GM23338 (cell line): ENCODE measurements at regions not wholly inside any gene's neighbourhood (a gene's known extent, or its start where the extent isn't known, plus 50 kb on each side); places are given as distances from the start of the nearest gene placed in this dataset.
"Not testable (repeated sequence)": the region's sequence is repeated elsewhere in the genome, so short reads cannot be mapped to it uniquely, and the experiment has no call there.

Experiments used
- ATAC-seq: fragments of 200-7000 bp; cut with Tn5 transposase; 3 replicates; pipeline ENCODE4 v1.9.1; 2020
- DNase-seq: peaks from one replicate; pipeline ENCODE4 v3.0.0-alpha.2; 2015; ENCODE audit warnings: low spot score
- H2AFZ ChIP-seq: fragments of 200-600 bp; sonication (generic); 2 replicates; pipeline ENCODE4 v1.8.0; 2016; ENCODE audit warnings: antibody characterized with exemption, mild to moderate bottlenecking, moderate library complexity
- H3F3A ChIP-seq: fragments of 200-600 bp; sonication (generic); replicated peaks from 2 replicates; pipeline ENCODE4 v1.8.0; 2017; ENCODE audit warnings: antibody characterized with exemption, mixed run types, low read depth
- H3K27ac ChIP-seq: fragments of 200-600 bp; sonication (generic); 2 replicates; pipeline ENCODE4 v1.6.1; 2016; ENCODE audit warnings: low read depth
- H3K27me3 ChIP-seq: fragments of 200-600 bp; sonication (generic); 2 replicates; pipeline ENCODE4 v1.8.0; 2016; ENCODE audit warnings: mild to moderate bottlenecking, mixed run types, moderate library complexity; ENCODE audit not compliant: insufficient read depth
- H3K36me3 ChIP-seq: fragments of 200-600 bp; sonication (generic); 2 replicates; pipeline ENCODE4 v1.8.0; 2016; ENCODE audit warnings: mild to moderate bottlenecking; ENCODE audit not compliant: insufficient read depth
- H3K4me1 ChIP-seq: fragments of 200-600 bp; sonication (generic); 2 replicates; pipeline ENCODE4 v1.8.0; 2016; ENCODE audit warnings: mild to moderate bottlenecking, moderate library complexity; ENCODE audit not compliant: insufficient read depth
- H3K4me2 ChIP-seq: fragments of 200-600 bp; sonication (generic); 2 replicates; pipeline ENCODE4 v1.7.1; 2017; ENCODE audit warnings: mixed run types
- H3K4me3 ChIP-seq: fragments of 200-600 bp; sonication (generic); 2 replicates; pipeline ENCODE4 v1.6.1; 2016; ENCODE audit warnings: mixed run types
- H3K79me2 ChIP-seq: fragments of 200-600 bp; sonication (generic); replicated peaks from 2 replicates; pipeline ENCODE4 v1.8.0; 2017; ENCODE audit warnings: mild to moderate bottlenecking; ENCODE audit not compliant: insufficient read depth
- H3K9me2 ChIP-seq: fragments of 200-600 bp; sonication (generic); 2 replicates; pipeline ENCODE4 v1.8.0; 2017; ENCODE audit not compliant: insufficient read depth
- H4K20me1 ChIP-seq: fragments of 200-600 bp; sonication (generic); replicated peaks from 2 replicates; pipeline ENCODE4 v1.8.0; 2017; ENCODE audit warnings: mild to moderate bottlenecking; ENCODE audit not compliant: insufficient read depth
- H3K27ac Mint-ChIP-seq: 2 replicates; pipeline ENCODE4 v1.8.0; 2020; ENCODE audit warnings: inconsistent platforms, mild to moderate bottlenecking, moderate library complexity, mixed read lengths
- H3K27me3 Mint-ChIP-seq: 3 replicates; pipeline ENCODE4 v1.8.0; 2022; ENCODE audit warnings: low read depth, mild to moderate bottlenecking, moderate library complexity, mixed read lengths, inconsistent platforms; ENCODE audit not compliant: insufficient read depth, poor library complexity
- H3K36me3 Mint-ChIP-seq: 3 replicates; pipeline ENCODE4 v1.8.0; 2021; ENCODE audit warnings: low read depth, mild to moderate bottlenecking, inconsistent platforms, moderate library complexity, mixed read lengths
- H3K4me1 Mint-ChIP-seq: 3 replicates; pipeline ENCODE4 v1.8.0; 2020; ENCODE audit warnings: mild to moderate bottlenecking, inconsistent platforms, mixed read lengths
- H3K4me3 Mint-ChIP-seq: 3 replicates; pipeline ENCODE4 v1.8.0; 2021; ENCODE audit warnings: moderate library complexity, mild to moderate bottlenecking, inconsistent platforms, mixed read lengths
- H3K9me3 Mint-ChIP-seq: 3 replicates; pipeline ENCODE4 v1.8.0; 2020; ENCODE audit warnings: moderate library complexity, mild to moderate bottlenecking, inconsistent platforms, mixed read lengths
- CREB1 ChIP-seq: fragments of 250-450 bp; sonication (Bioruptor Pico); IDR thresholded peaks from 2 replicates; pipeline ENCODE4 v1.5.0; 2020; ENCODE audit warnings: low read depth, mild to moderate bottlenecking, moderate library complexity
- ETS1 ChIP-seq: IDR thresholded peaks from 2 replicates; pipeline ENCODE4 v1.6.1; 2016; ENCODE audit warnings: antibody characterized with exemption
- EZH2 ChIP-seq: fragments of 200-600 bp; sonication (generic); IDR thresholded peaks from one replicate; pipeline ENCODE4 v1.8.0; 2017; ENCODE audit warnings: antibody characterized with exemption, mild to moderate bottlenecking, low read depth; ENCODE audit not compliant: unreplicated experiment
- NANOG ChIP-seq: IDR thresholded peaks from 2 replicates; pipeline ENCODE4 v1.6.1; 2016; ENCODE audit warnings: antibody characterized with exemption, borderline replicate concordance
- POLR2AphosphoS5 ChIP-seq: IDR thresholded peaks from 2 replicates; pipeline ENCODE4 v1.6.1; 2016; ENCODE audit warnings: antibody characterized with exemption, low read depth
- STAT1 ChIP-seq: IDR thresholded peaks from one replicate; pipeline ENCODE4 v1.6.1; 2016; ENCODE audit warnings: antibody characterized with exemption; ENCODE audit not compliant: unreplicated experiment
- ZNF114 ChIP-seq: fragments of 250-450 bp; sonication (Bioruptor Pico); IDR thresholded peaks from 2 replicates; pipeline ENCODE4 v1.5.0; 2020; ENCODE audit warnings: mild to moderate bottlenecking, moderate library complexity
- ZNF331 ChIP-seq: fragments of 250-450 bp; sonication (Bioruptor Pico); IDR thresholded peaks from 2 replicates; pipeline ENCODE4 v1.5.0; 2020; ENCODE audit warnings: low read depth, mild to moderate bottlenecking, moderate library complexity
- TF ChIP-seq, protein P1 (sequence below): IDR thresholded peaks from one replicate; pipeline ENCODE4 v1.6.1; 2018; ENCODE audit warnings: antibody characterized with exemption; ENCODE audit not compliant: unreplicated experiment
- TF ChIP-seq, protein P2 (sequence below), 2 experiments: fragments of 200-600 bp in 1 of 2; sonication (generic) in 1 of 2; conservative IDR thresholded peaks; 2 replicates each; pipeline versions ENCODE4 v1.5.1 to v1.6.1; 2016 to 2017; ENCODE audit warnings: antibody characterized with exemption in 2 of 2, low read depth in 2 of 2, mild to moderate bottlenecking in 2 of 2, moderate library complexity in 1 of 2

GRCh38 chr9:81307791-81308190 is 381.6 kb downstream of the TLE1 start:
- H3K27ac Mint-ChIP-seq, ATAC-seq, H3K4me3 Mint-ChIP-seq, H3F3A ChIP-seq, H3K27me3 Mint-ChIP-seq, H3K27ac ChIP-seq, H3K4me1 Mint-ChIP-seq, H3K4me2 ChIP-seq, H3K36me3 Mint-ChIP-seq, H4K20me1 ChIP-seq, H3K4me3 ChIP-seq, H3K9me3 Mint-ChIP-seq, H3K79me2 ChIP-seq, H3K27me3 ChIP-seq, H3K36me3 ChIP-seq, DNase-seq, H3K4me1 ChIP-seq, H3K9me2 ChIP-seq, H2AFZ ChIP-seq: not testable (repeated sequence)

- Histone ChIP-seq H4K20me1 (no peaks in the 10 kb centered on the region), H3F3A (no peaks in the 10 kb centered on the region), H3K27me3 (no peaks in the 10 kb centered on the region), H3K4me1 (no peaks in the 10 kb centered on the region), H3K79me2 (no peaks in the 10 kb centered on the region), H3K27ac (no peak overlapping the region), H2AFZ (no peak overlapping the region), H3K4me2 (no peak overlapping the region), H3K4me3 (no peak overlapping the region), H3K36me3 (no peaks in the 10 kb centered on the region), H3K9me2 (peaks cover 4% of the 10 kb centered on the region; the same call in 1 of the 2 replicates)
- ATAC-seq, result no peak
- no peaks in the 10 kb centered on the region; the same call in 2 of the 3 replicates for H3K9me3 Mint-ChIP-seq
- no peak overlapping the region for H3K4me3 Mint-ChIP-seq
- no peaks in the 10 kb centered on the region for H3K27me3 Mint-ChIP-seq
- no peak for TF ChIP-seq NANOG
- no peak for TF ChIP-seq EZH2
- TF ChIP-seq CREB1 (CRISPR knock-in tag), result no peak
- TF ChIP-seq ZNF114, result no peak
- no peak for TF ChIP-seq POLR2AphosphoS5
- no peak for DNase-seq
- no peaks in the 10 kb centered on the region for H3K4me1 Mint-ChIP-seq
- no peak overlapping the region for H3K27ac Mint-ChIP-seq
- no peaks in the 10 kb centered on the region for H3K36me3 Mint-ChIP-seq
Observed at GRCh38 chr9:81305561-81306182, 383.7 kb downstream of the TLE1 start.

DNA sequence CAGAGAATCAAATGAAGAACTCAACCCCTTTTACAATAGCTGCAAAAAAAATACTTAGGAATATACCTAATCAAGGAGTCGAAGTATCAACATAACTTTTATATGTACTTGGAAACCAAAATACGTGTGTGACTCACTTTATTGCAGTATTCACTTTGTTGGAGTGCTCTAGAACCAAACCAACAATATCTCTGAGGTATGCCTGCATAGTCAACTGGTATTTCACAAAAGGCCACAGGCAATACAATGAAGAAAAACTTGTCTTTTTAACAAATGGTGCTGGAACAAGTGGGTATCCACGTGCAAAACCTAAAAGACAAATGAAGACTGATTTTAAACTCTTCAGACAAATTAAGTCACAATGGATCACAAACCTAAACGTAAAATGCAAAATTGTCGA is 385.7 kb downstream of the TLE1 start:
- H3F3A ChIP-seq, result no peaks in the 10 kb centered on the region
- H3K4me2 ChIP-seq, result no peak overlapping the region
- no peaks in the 10 kb centered on the region for H3K27me3 Mint-ChIP-seq
- H4K20me1 ChIP-seq, result no peaks in the 10 kb centered on the region
- H3K9me2 ChIP-seq, result no peaks in the 10 kb centered on the region
- no peak overlapping the region for H2AFZ ChIP-seq
- H3K36me3 Mint-ChIP-seq, result peaks cover 4% of the 10 kb centered on the region; the same call in 1 of the 3 replicates
- H3K36me3 ChIP-seq, result no peaks in the 10 kb centered on the region
- no peaks in the 10 kb centered on the region for H3K4me1 Mint-ChIP-seq
- no peaks in the 10 kb centered on the region for H3K79me2 ChIP-seq
- H3K27ac Mint-ChIP-seq, result no peak overlapping the region
- H3K27me3 ChIP-seq, result no peaks in the 10 kb centered on the region
- H3K9me3 Mint-ChIP-seq, result peaks cover 8% of the 10 kb centered on the region; the same call in 2 of the 3 replicates
- H3K27ac ChIP-seq, result no peak overlapping the region
- ATAC-seq, result no peak
- no peak overlapping the region for H3K4me3 ChIP-seq
- DNase-seq, result no peak
- no peaks in the 10 kb centered on the region for H3K4me1 ChIP-seq
- no peak overlapping the region for H3K4me3 Mint-ChIP-seq
- TF ChIP-seq ETS1, result no peak
- TF ChIP-seq NANOG, result no peak
- TF ChIP-seq, protein P1, sequence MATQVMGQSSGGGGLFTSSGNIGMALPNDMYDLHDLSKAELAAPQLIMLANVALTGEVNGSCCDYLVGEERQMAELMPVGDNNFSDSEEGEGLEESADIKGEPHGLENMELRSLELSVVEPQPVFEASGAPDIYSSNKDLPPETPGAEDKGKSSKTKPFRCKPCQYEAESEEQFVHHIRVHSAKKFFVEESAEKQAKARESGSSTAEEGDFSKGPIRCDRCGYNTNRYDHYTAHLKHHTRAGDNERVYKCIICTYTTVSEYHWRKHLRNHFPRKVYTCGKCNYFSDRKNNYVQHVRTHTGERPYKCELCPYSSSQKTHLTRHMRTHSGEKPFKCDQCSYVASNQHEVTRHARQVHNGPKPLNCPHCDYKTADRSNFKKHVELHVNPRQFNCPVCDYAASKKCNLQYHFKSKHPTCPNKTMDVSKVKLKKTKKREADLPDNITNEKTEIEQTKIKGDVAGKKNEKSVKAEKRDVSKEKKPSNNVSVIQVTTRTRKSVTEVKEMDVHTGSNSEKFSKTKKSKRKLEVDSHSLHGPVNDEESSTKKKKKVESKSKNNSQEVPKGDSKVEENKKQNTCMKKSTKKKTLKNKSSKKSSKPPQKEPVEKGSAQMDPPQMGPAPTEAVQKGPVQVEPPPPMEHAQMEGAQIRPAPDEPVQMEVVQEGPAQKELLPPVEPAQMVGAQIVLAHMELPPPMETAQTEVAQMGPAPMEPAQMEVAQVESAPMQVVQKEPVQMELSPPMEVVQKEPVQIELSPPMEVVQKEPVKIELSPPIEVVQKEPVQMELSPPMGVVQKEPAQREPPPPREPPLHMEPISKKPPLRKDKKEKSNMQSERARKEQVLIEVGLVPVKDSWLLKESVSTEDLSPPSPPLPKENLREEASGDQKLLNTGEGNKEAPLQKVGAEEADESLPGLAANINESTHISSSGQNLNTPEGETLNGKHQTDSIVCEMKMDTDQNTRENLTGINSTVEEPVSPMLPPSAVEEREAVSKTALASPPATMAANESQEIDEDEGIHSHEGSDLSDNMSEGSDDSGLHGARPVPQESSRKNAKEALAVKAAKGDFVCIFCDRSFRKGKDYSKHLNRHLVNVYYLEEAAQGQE, result no peak
- TF ChIP-seq STAT1, result no peak
- TF ChIP-seq ZNF114, result no peak
- TF ChIP-seq, protein P2, sequence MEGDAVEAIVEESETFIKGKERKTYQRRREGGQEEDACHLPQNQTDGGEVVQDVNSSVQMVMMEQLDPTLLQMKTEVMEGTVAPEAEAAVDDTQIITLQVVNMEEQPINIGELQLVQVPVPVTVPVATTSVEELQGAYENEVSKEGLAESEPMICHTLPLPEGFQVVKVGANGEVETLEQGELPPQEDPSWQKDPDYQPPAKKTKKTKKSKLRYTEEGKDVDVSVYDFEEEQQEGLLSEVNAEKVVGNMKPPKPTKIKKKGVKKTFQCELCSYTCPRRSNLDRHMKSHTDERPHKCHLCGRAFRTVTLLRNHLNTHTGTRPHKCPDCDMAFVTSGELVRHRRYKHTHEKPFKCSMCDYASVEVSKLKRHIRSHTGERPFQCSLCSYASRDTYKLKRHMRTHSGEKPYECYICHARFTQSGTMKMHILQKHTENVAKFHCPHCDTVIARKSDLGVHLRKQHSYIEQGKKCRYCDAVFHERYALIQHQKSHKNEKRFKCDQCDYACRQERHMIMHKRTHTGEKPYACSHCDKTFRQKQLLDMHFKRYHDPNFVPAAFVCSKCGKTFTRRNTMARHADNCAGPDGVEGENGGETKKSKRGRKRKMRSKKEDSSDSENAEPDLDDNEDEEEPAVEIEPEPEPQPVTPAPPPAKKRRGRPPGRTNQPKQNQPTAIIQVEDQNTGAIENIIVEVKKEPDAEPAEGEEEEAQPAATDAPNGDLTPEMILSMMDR (conservative IDR thresholded peaks at IDR 0.05; ENCODE audit: low read depth in 2 of 2), result no peak
- TF ChIP-seq CREB1 (CRISPR knock-in tag), result no peak
- TF ChIP-seq ZNF331 (CRISPR knock-in tag), result no peak
